HAP-1 (cell line): ENCODE measurements at regions not wholly inside any gene's neighbourhood (a gene's known extent, or its start where the extent isn't known, plus 50 kb on each side); places are given as distances from the start of the nearest gene placed in this dataset.

Experiments
- DNase-seq, 2 experiments: peaks; one replicate each; pipeline ENCODE4 v3.0.0-alpha.2; 2016 to 2020; ENCODE audit warnings: low spot score in 2 of 2
- H3K27me3 ChIP-seq: fragments of 250-450 bp; sonication (Bioruptor Pico); 2 replicates; pipeline ENCODE4 v1.5.1; 2020; ENCODE audit warnings: low read depth, mild to moderate bottlenecking, moderate library complexity
- H3K36me3 ChIP-seq: fragments of 250-450 bp; sonication (Bioruptor Pico); replicated peaks from 2 replicates; pipeline ENCODE4 v1.5.1; 2020; ENCODE audit warnings: mild to moderate bottlenecking
- H3K4me1 ChIP-seq: fragments of 250-450 bp; sonication (Bioruptor Pico); 2 replicates; pipeline ENCODE4 v1.5.1; 2020; ENCODE audit warnings: mild to moderate bottlenecking
- H3K4me3 ChIP-seq: fragments of 250-450 bp; sonication (Bioruptor Pico); 2 replicates; pipeline ENCODE4 v1.5.1; 2020; ENCODE audit warnings: mild to moderate bottlenecking, moderate library complexity
- H3K9me3 ChIP-seq: fragments of 250-450 bp; sonication (Bioruptor Pico); 2 replicates; pipeline ENCODE4 v1.5.1; 2020; ENCODE audit warnings: mild to moderate bottlenecking, moderate library complexity
- in situ Hi-C: fragments of 300-500 bp; cut with MboI; formaldehyde crosslinking; loops from 3 replicates; pipeline ENCODE4 v1.14.3; 2020; ENCODE audit warnings: low sequenced_read_pairs, inconsistent platforms, mixed read lengths

DNA sequence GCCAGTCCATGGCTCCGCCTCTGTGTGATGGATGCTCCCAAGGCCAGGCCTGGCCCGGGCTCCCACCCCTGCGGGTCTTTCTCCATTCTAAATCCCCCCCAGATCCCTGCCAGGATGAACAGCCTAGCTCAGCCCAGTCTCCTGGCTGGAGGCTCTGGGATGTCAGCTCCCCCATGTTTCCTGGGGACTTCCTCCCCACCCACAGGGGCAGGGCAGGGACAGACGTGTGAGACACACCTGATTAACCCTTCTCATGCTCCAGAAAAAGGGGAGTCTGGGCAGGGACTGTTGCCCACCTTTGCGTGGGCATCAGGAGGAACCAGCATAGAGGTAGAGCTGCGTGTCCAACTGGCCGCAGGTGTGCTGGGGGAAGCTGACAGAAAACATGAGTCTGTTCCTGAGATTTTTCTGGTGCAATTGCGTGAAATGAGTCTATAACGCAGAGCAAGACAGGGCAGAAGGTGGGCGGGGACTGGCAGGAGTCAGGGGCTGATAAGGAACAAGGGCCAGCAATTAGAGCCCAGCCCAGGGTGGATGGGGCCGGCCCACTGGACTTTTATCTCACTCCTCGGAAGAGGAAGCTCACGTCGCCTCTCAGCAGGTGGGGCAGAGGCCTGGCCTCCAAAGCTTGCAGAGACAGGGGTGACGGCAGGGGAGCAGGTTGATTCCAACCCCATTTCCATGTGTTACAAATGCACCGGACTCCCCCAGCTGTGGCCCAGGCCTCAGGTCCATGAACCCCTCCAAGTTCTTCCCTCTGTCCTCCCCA lies 238.2 kb downstream of the RBFOX3 start:
- Histone ChIP-seq H3K27me3 (peaks cover 30% of the 10 kb centered on the region), H3K4me3 (no peak overlapping the region), H3K36me3 (no peaks in the 10 kb centered on the region), H3K9me3 (no peaks in the 10 kb centered on the region), H3K4me1 (no peaks in the 10 kb centered on the region)
- in situ Hi-C loops: no loop called here
- DNase-seq: no peak

DNA sequence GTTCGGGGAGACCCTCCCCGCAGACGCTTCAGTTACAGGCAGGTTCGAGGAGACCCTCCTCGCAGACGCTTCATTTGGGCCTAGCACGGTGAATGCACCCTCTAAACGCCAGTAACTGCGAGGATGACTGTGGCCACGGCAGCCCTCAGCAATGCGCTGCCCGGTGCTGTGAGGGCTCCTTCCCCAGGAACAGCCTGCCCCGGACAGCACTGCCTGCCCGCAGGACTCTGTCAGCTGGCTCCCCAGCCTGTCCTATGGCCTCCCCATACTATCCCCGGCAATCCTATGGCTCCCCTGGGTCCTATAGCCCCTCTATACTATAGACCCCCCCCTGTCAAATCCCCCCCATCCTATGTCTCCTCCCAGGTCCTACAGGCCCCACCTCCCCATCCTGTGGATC lies 238.9 kb downstream of the RBFOX3 start:
- in situ Hi-C loops: no loop called here
- no peak for DNase-seq
- no peaks in the 10 kb centered on the region for H3K4me1 ChIP-seq
- no peaks in the 10 kb centered on the region for H3K36me3 ChIP-seq
- H3K4me3 ChIP-seq: no peak overlapping the region
- H3K9me3 ChIP-seq: no peaks in the 10 kb centered on the region
- peaks cover 26% of the 10 kb centered on the region for H3K27me3 ChIP-seq

DNA sequence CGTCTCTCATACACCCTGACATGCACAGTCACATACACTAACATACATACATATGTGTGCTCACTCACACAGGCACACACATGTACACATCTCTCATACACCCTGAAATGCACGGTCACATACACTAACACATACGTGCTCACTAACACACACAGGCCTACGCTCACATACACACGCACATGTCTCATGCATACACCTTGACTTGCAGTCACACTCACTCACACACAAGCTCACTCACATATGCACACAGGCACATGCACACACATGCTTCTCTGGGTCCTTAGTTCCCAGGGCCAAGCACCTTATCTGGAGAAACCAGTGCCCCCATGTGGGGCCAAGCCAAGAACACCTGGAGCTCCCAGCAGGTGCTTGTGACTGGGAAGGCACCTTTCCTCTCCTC lies 240.3 kb downstream of the RBFOX3 start:
- Histone ChIP-seq H3K4me1 (no peaks in the 10 kb centered on the region), H3K27me3 (peaks cover 27% of the 10 kb centered on the region), H3K36me3 (no peaks in the 10 kb centered on the region), H3K4me3 (no peak overlapping the region), H3K9me3 (no peaks in the 10 kb centered on the region)
- in situ Hi-C loops: no loop called here
- no peak for DNase-seq

DNA sequence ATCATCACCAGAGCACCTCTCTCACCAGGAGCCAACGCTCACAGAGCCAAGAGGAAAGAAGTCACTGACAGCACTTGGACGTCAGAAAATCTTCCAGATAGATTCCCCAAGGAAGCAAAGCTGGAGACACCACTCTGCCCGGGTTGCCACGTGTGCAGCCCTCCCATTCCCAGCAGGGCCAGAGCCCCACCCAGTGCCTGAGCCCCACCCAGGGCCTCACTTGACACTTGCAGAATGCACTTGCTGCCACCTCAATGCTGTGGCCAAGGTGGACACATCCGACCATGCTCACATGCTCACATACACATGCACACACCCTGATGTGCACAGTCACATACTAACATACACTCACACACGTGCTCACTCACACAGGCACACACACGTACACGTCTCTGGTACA lies 240.7 kb downstream of the RBFOX3 start:
- H3K4me1 ChIP-seq: no peaks in the 10 kb centered on the region
- in situ Hi-C loops: no loop called here
- peaks cover 31% of the 10 kb centered on the region for H3K27me3 ChIP-seq

DNA sequence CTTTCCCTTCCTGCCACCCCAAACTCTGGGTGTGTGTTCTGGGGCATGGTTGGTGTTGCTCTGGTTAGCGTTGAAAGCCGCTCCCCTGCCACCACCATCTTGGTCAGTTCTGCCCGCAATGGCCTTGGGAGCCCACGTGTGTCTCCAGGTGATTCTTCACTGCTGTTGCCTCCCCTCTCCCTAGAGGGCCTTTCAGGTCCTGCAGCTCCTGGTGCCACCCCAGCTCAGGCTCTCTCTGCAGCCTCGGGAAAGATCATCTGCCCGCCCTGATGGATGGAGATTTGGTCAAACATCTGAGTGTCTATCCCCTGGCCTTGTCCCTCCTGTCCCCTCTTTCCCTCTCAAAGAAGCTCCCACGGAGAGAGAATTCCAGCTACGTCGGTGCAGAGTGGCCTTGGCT lies 241.3 kb downstream of the RBFOX3 start:
- H3K36me3 ChIP-seq: no peaks in the 10 kb centered on the region
- no peaks in the 10 kb centered on the region for H3K9me3 ChIP-seq
- in situ Hi-C loops: no loop called here
- no peaks in the 10 kb centered on the region for H3K4me1 ChIP-seq
- DNase-seq: no peak
- H3K27me3 ChIP-seq: peaks cover 35% of the 10 kb centered on the region
- no peak overlapping the region for H3K4me3 ChIP-seq

More for the DNA sequence above, 240.7 kb downstream of the RBFOX3 start:
- DNase-seq: no peak
- no peaks in the 10 kb centered on the region for H3K9me3 ChIP-seq
- no peak overlapping the region for H3K4me3 ChIP-seq
- H3K36me3 ChIP-seq: no peaks in the 10 kb centered on the region

DNA sequence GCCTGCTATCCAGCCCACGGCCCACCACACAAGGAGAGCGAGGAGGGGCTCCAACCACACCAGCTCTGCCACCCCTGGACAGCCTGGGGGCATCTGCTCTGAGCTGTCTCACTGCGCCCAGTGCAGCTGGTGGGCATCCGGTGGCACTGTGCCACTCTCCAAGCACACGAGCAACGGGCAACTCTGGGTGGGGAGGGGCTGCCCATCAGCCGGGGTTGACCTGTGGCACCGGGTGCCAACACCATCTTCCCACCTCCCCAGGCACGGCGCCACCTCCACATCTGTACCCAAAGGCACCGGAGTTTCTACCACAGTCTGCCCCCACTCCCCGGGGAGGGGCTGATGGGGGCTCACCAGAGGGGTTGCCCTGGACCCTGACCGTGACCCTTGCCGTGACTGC lies 241.8 kb downstream of the RBFOX3 start:
- no peak for DNase-seq

DNA sequence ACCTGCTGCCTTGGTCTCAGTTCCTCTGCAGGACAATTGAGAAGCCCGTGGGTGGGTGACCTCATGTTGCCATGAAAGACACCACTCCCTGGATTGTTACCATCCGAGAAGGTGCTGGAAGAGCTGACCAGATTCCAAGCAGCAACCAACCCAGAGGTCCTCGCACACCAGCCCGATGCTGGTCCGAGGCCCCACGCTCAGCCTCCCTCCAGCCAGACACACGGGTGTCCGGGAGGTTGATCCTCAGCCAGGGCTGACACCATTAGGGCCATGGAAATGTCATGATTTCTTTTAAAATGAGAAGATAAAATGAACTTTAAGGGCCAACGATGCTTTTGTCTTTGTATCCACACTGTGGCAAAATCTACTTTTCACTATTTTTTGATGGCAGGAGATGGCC lies 242.3 kb downstream of the RBFOX3 start:
- in situ Hi-C loops: no loop called here
- Histone ChIP-seq H3K27me3 (peaks cover 36% of the 10 kb centered on the region), H3K9me3 (no peaks in the 10 kb centered on the region), H3K4me3 (no peak overlapping the region), H3K4me1 (no peaks in the 10 kb centered on the region), H3K36me3 (no peaks in the 10 kb centered on the region)
- DNase-seq: no peak

More for the DNA sequence above, 241.8 kb downstream of the RBFOX3 start:
- Histone ChIP-seq H3K4me1 (no peaks in the 10 kb centered on the region), H3K27me3 (peaks cover 35% of the 10 kb centered on the region), H3K36me3 (no peaks in the 10 kb centered on the region), H3K9me3 (no peaks in the 10 kb centered on the region), H3K4me3 (no peak overlapping the region)
- in situ Hi-C loops: no loop called here

DNA sequence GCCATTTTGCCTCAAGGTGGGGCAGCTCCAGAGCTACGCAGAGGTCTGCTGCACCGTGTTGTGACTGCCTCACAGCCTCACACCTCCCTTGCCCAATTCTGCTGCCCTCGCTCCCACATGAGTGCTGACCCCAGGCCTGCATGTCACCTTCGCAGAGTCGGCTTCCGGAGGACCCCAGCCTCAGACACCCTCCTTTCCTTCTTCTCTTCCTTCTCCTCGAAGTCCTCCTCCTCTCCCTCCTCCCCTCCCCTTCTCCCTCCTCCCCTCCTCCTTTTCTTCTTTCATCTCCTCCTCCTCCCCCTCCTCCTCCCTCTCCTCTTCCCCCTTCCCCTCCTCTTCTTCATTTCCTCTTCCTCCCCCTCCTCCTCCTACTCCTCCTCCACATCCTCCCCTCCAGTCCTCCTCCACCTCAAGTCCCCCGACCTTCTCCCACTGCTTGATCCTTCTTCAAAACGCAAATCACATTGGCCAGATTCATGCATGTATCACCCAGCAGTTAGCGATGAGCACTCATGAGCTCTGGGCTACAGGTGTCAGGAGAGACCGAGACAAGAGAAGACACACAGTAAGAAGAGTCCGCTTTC lies 243.8 kb downstream of the RBFOX3 start:
- H3K4me1 ChIP-seq: no peaks in the 10 kb centered on the region
- no peaks in the 10 kb centered on the region for H3K9me3 ChIP-seq
- H3K27me3 ChIP-seq: peaks cover 46% of the 10 kb centered on the region
- in situ Hi-C loops: no loop called here
- H3K36me3 ChIP-seq: no peaks in the 10 kb centered on the region
- DNase-seq: no peak
- no peak overlapping the region for H3K4me3 ChIP-seq

DNA sequence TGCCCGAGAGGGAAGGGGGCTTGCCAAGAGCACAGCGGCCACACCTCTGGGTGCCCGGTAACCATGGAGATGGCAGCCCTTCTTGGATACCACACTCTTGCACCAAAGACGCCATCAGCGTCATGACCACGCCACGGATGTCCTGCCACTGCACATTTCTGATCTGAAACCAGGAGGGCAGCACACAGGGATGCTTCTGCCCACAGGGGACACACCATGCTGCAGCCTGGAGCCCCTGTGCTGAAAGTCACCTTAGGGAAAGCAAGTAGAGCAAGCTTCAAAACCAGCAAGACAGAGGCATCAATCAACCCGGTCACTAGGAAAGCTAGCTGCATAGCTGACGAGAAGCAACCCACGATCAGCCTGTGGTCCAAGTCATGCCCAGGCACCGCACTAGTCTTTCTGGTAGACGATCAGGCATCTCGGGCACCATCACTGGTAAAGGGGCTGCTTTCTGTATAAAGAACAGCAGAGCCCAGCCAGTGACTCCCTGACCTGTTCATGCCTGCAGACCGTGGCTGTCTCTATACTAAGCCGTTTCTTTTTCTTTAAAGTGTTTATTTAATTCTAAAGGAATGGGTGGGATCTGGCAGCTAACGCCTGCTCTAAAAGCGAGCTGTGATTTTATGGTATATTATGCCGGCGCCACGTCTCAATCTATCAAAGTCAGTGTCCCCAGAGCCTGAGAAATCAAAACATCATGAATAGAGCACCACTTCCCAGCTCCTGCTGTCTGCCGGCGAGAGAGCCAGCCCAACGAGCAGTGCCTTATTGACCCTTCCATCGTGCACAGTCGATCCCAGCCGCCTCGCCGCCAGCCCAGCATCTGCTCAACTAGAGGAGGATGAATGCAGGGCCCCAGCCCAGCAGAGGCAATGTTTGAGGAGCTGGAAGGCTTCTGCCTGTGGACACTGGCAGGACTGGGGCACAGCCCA lies 244.7 kb downstream of the RBFOX3 start:
- H3K9me3 ChIP-seq: no peaks in the 10 kb centered on the region
- in situ Hi-C loops: no loop called here
- no peak for DNase-seq
- H3K4me3 ChIP-seq: no peak overlapping the region
- H3K27me3 ChIP-seq: peaks cover 56% of the 10 kb centered on the region
- no peaks in the 10 kb centered on the region for H3K36me3 ChIP-seq
- no peaks in the 10 kb centered on the region for H3K4me1 ChIP-seq

DNA sequence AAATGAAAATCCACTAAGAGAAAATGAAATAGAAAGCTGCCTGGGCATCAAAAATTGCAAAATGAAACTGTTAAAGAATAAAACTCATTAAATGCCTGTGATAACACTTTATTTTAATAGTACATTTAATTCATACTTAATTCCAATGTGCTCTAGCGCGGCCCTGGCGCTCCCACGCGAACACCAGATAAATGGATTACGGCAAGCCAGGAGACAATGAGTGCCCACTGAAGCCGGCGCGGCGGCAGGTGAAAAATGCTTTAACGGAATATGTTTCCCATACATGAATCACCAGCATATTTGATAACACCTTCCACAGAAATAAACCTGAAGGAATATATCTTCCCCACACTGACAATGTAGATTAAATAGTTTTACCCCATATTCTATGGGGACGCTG lies 245.5 kb downstream of the RBFOX3 start:
- DNase-seq: no peak
- peaks cover 63% of the 10 kb centered on the region for H3K27me3 ChIP-seq

DNA sequence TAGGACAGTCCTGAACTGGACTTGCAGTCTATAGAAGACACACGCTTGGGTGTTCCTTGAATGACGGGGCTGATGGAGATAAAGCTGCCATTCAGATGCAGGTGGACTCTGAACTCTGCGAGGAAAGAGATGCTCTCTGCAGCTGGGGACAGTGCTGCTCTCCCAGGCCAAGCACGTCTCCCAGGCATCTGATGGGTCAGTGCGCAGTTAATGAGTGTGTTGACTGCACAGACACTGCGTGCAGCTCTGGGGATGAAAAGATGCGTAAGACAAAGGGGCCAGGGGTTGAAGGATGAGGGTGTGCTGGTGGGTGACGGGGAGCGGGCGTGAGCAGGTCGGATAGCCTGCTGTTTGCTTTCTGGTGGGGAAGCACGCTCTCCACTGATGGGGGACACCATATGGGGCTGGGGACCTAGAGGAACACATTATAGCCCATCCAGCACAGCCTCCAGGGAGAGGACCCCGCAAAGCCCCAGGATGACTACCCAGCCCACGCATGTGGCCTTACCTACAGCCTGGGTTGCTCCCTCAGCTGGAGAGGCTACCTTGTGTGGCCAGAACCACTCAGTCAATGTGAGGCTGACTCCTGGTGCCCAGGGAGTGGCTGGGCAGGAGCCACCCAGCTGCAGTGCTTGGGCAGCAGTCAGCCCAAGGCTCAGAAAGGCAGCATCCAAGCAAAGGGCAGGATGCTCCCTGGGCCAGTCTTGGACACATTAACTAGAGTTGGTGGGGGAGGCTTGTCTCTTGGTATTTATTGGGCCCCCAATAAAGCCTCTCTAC lies 246.3 kb downstream of the RBFOX3 start:
- in situ Hi-C loops: no loop called here
- no peaks in the 10 kb centered on the region for H3K4me1 ChIP-seq
- peaks cover 66% of the 10 kb centered on the region for H3K27me3 ChIP-seq
- H3K36me3 ChIP-seq: no peaks in the 10 kb centered on the region
- H3K9me3 ChIP-seq: no peaks in the 10 kb centered on the region
- H3K4me3 ChIP-seq: no peak overlapping the region
- no peak for DNase-seq

More for the DNA sequence above, 245.5 kb downstream of the RBFOX3 start:
- Histone ChIP-seq H3K36me3 (no peaks in the 10 kb centered on the region), H3K4me1 (no peaks in the 10 kb centered on the region), H3K9me3 (no peaks in the 10 kb centered on the region), H3K4me3 (no peak overlapping the region)
- in situ Hi-C loops: no loop called here

DNA sequence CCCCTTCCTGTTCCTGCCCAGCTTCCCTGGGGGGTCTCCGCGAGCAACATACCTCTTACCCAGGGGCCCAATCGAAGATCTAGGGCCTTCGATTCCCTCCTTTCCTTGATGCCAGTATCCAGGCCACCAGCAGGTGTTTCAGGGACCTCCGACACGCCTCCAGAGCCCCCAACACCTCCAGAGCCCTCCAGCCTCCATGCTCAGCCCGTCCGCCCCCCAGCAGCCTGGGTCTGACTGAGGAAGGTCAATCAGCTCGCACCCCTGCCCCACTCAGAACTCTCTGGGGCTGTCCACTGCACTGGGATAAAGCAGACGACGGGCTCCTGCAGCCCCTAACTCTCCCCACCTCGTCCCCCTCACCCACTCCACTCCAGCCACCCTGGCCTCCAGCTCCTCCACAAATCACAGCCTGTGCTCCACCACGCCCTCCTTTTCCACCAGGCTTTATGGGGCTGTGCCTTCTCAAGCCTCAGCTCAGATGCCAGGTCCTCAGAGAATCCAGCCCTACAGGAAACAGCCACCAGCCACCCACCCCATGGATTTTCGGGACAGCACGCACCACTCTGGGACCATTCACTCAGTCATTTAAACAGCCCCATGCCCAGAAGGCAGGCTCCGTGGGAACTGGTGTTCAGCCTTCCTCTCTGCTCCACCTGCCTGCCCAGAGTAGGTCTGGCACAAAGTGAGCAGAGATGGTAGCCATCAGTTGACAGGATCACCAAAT lies 247.1 kb downstream of the RBFOX3 start:
- Histone ChIP-seq H3K36me3 (no peaks in the 10 kb centered on the region), H3K4me1 (no peaks in the 10 kb centered on the region), H3K9me3 (no peaks in the 10 kb centered on the region), H3K4me3 (no peak overlapping the region), H3K27me3 (peaks cover 66% of the 10 kb centered on the region)
- in situ Hi-C loops: no loop called here
- DNase-seq: no peak

DNA sequence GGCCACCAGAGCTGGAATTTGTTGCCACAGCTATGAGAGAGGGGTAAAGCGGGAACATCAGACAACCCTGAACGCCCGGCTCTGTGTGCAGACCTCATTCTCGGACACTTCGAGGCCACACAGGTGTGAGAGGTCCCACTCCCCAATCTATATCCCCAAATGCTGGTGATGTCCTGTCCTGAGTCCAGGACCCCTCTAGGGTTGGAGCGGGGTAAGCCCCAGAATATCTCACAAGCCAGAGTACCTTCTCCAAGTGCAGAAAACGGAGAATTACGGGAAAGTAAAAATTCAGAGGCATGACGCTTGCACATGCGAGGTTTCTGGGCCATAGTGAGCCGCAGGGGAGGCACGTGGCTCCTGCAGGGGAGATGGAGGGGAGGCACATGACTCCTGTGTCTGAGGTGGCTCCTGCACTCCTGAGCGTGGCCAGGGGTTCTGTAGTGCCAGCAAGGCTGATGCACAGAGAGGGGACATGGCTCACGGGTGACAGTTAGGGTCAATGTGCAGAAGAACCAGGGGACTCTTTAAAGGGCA lies 248.0 kb downstream of the RBFOX3 start:
- Histone ChIP-seq H3K9me3 (no peaks in the 10 kb centered on the region), H3K36me3 (no peaks in the 10 kb centered on the region), H3K4me1 (no peaks in the 10 kb centered on the region), H3K27me3 (peaks cover 69% of the 10 kb centered on the region), H3K4me3 (no peak overlapping the region)
- no peak for DNase-seq
- in situ Hi-C loops: no loop called here
